ENCODE measurements at regions not wholly inside any gene's neighbourhood (a gene's known extent, or its start where the extent isn't known, plus 50 kb on each side); places are given as distances from the start of the nearest gene placed in this dataset.

DNA sequence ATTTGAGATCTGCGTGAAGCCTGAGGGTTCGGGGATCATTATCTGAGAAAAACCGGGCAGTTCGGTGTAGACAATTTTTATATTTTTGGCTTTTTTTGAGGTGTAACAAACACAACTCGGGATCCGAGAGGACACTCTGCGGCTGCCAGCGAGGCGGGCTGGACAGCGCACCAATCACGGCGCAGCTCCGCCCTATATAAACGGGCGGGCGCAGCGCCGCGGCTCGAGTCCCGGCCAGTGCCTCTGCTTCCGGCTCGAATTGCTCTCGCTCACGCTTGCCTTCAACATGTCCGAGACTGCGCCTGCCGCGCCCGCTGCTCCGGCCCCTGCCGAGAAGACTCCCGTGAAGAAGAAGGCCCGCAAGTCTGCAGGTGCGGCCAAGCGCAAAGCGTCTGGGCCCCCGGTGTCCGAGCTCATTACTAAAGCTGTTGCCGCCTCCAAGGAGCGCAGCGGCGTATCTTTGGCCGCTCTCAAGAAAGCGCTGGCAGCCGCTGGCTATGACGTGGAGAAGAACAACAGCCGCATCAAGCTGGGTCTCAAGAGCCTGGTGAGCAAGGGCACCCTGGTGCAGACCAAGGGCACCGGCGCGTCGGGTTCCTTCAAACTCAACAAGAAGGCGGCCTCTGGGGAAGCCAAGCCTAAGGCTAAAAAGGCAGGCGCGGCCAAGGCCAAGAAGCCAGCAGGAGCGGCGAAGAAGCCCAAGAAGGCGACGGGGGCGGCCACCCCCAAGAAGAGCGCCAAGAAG, 69.0 kb downstream of the HFE start:
- TF ChIP-seq, protein P1, sequence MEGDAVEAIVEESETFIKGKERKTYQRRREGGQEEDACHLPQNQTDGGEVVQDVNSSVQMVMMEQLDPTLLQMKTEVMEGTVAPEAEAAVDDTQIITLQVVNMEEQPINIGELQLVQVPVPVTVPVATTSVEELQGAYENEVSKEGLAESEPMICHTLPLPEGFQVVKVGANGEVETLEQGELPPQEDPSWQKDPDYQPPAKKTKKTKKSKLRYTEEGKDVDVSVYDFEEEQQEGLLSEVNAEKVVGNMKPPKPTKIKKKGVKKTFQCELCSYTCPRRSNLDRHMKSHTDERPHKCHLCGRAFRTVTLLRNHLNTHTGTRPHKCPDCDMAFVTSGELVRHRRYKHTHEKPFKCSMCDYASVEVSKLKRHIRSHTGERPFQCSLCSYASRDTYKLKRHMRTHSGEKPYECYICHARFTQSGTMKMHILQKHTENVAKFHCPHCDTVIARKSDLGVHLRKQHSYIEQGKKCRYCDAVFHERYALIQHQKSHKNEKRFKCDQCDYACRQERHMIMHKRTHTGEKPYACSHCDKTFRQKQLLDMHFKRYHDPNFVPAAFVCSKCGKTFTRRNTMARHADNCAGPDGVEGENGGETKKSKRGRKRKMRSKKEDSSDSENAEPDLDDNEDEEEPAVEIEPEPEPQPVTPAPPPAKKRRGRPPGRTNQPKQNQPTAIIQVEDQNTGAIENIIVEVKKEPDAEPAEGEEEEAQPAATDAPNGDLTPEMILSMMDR (IDR thresholded peaks at IDR 0.05; ENCODE audit: low read depth, low read length), result no peak
- TF ChIP-seq EZH2phosphoT487 (IDR thresholded peaks at IDR 0.05; ENCODE audit: low read depth), result no peak
- Histone ChIP-seq H3K79me2 (ENCODE audit: low read length) (peaks cover 4% of the 10 kb centered on the region; the same call in 1 of the 2 replicates), H4K20me1 (ENCODE audit: insufficient read depth, low read length) (no peaks in the 10 kb centered on the region), H3K27ac (ENCODE audit: low read length) (peak overlapping the region; percentile 99), H3K9ac (ENCODE audit: low read length) (peak overlapping the region; percentile 95), H3K4me3 (ENCODE audit: low read length) (peak overlapping the region; percentile 78), H2AFZ (ENCODE audit: low read depth, low read length) (peak overlapping the region; percentile 78; the same call in 1 of the 2 replicates), H3K4me2 (ENCODE audit: low read length) (peak overlapping the region; percentile 82), H3K9me3 (ENCODE audit: insufficient read depth, low read length) (no peaks in the 10 kb centered on the region), H3K27me3 (ENCODE audit: low read depth, low read length) (no peaks in the 10 kb centered on the region), H3K36me3 (replicated peaks; ENCODE audit: low read depth, low read length) (no peaks in the 10 kb centered on the region), H3K4me1 (ENCODE audit: low read length) (peaks cover 18% of the 10 kb centered on the region)

DNA sequence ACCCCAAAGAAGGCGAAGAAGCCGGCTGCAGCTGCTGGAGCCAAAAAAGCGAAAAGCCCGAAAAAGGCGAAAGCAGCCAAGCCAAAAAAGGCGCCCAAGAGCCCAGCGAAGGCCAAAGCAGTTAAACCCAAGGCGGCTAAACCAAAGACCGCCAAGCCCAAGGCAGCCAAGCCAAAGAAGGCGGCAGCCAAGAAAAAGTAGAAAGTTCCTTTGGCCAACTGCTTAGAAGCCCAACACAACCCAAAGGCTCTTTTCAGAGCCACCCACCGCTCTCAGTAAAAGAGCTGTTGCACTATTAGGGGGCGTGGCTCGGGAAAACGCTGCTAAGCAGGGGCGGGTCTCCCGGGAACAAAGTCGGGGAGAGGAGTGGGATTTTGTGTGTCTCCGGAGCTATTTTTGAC, 69.6 kb downstream of the HFE start:
- TF ChIP-seq EZH2phosphoT487 (IDR thresholded peaks at IDR 0.05; ENCODE audit: low read depth), result no peak
- TF ChIP-seq, protein P1 (IDR thresholded peaks at IDR 0.05; ENCODE audit: low read depth, low read length), result no peak
- H3K4me2 ChIP-seq (ENCODE audit: low read length), result peak overlapping the region; percentile 82
- H3K9ac ChIP-seq (ENCODE audit: low read length), result peak overlapping the region; percentile 95
- no peaks in the 10 kb centered on the region for H3K27me3 ChIP-seq (ENCODE audit: low read depth, low read length)
- H3K4me3 ChIP-seq (ENCODE audit: low read length), result peak overlapping the region; percentile 78
- H3K27ac ChIP-seq (ENCODE audit: low read length), result peak overlapping the region; percentile 99
- no peaks in the 10 kb centered on the region for H4K20me1 ChIP-seq (ENCODE audit: insufficient read depth, low read length)
- H3K79me2 ChIP-seq (ENCODE audit: low read length), result peaks cover 4% of the 10 kb centered on the region; the same call in 1 of the 2 replicates
- no peak overlapping the region for H2AFZ ChIP-seq (ENCODE audit: low read depth, low read length)
- peaks cover 18% of the 10 kb centered on the region for H3K4me1 ChIP-seq (ENCODE audit: low read length)
- H3K36me3 ChIP-seq (replicated peaks; ENCODE audit: low read depth, low read length), result no peaks in the 10 kb centered on the region
- no peaks in the 10 kb centered on the region for H3K9me3 ChIP-seq (ENCODE audit: insufficient read depth, low read length)

DNA sequence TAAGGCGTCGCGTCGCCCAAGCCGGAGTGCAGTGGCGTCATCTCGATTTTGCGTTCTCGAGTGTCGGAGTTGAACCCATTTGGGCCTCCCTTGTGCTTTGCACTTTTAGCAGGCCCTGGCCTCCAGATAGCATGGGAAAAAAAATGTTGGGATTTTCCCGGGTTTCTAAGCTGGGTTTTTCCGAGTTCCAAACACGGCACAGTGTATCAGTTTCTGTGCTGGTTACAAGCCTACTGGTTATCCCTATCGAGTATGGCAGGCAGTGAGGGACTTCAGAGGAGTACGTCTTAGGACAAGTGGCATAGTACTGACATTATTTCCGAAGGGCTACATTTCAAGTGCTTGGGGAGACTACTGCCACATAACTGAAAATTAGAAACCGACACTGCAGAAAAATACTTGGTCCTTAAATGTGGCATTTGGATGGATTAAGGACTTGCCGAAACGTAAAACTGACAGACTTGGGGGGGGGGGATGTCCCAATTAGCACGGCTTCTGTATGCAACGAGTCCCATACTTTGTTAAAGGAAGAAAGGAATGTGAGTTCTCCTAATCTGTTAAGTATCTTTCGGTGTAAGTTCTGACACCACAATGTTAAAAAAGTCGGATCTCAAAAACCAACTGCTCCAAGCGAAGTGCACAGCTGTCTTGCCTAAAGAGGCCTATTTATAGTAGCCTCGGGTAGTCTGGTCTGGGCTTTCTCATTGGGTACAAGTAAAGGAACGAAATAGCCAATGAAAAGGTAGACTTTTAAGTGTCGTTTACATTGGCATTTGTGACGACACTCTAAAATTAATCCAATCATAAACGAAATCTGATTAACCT, 70.2 kb downstream of the HFE start:
- H3K9me3 ChIP-seq (ENCODE audit: insufficient read depth, low read length), result no peaks in the 10 kb centered on the region
- peak overlapping the region; percentile 78 for H3K4me3 ChIP-seq (ENCODE audit: low read length)
- no peak overlapping the region for H2AFZ ChIP-seq (ENCODE audit: low read depth, low read length)
- H3K27ac ChIP-seq (ENCODE audit: low read length), result peak overlapping the region; percentile 99
- peak overlapping the region; percentile 95 for H3K9ac ChIP-seq (ENCODE audit: low read length)
- H3K27me3 ChIP-seq (ENCODE audit: low read depth, low read length), result no peaks in the 10 kb centered on the region
- no peaks in the 10 kb centered on the region for H3K36me3 ChIP-seq (replicated peaks; ENCODE audit: low read depth, low read length)
- H3K79me2 ChIP-seq (ENCODE audit: low read length), result peaks cover 4% of the 10 kb centered on the region; the same call in 1 of the 2 replicates
- H3K4me2 ChIP-seq (ENCODE audit: low read length), result peak overlapping the region; percentile 82
- H4K20me1 ChIP-seq (ENCODE audit: insufficient read depth, low read length), result no peaks in the 10 kb centered on the region
- H3K4me1 ChIP-seq (ENCODE audit: low read length), result peaks cover 18% of the 10 kb centered on the region
- TF ChIP-seq, protein P1 (IDR thresholded peaks at IDR 0.05; ENCODE audit: low read depth, low read length), result no peak
- TF ChIP-seq EZH2phosphoT487 (IDR thresholded peaks at IDR 0.05; ENCODE audit: low read depth), result no peak

DNA sequence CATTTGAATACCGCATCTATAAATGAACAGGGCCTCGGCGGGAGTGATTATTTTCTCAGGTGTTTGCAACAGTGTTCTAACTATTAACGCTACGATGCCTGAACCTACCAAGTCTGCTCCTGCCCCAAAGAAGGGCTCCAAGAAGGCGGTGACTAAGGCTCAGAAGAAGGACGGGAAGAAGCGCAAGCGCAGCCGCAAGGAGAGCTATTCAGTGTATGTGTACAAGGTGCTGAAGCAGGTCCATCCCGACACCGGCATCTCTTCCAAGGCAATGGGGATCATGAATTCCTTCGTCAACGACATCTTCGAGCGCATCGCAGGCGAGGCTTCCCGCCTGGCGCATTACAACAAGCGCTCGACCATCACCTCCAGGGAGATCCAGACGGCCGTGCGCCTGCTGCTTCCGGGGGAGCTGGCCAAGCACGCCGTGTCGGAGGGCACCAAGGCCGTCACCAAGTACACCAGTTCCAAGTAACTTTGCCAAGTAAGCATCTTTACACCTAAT, 70.9 kb downstream of the HFE start:
- Histone ChIP-seq H3K9ac (ENCODE audit: low read length) (peak overlapping the region; percentile 85), H3K36me3 (replicated peaks; ENCODE audit: low read depth, low read length) (no peaks in the 10 kb centered on the region), H3K4me3 (ENCODE audit: low read length) (peak overlapping the region; percentile 89), H3K79me2 (ENCODE audit: low read length) (peaks cover 4% of the 10 kb centered on the region; the same call in 1 of the 2 replicates), H4K20me1 (ENCODE audit: insufficient read depth, low read length) (no peaks in the 10 kb centered on the region), H3K9me3 (ENCODE audit: insufficient read depth, low read length) (no peaks in the 10 kb centered on the region), H3K4me1 (ENCODE audit: low read length) (peaks cover 18% of the 10 kb centered on the region), H2AFZ (ENCODE audit: low read depth, low read length) (no peak overlapping the region), H3K27ac (ENCODE audit: low read length) (peak overlapping the region; percentile 99), H3K27me3 (ENCODE audit: low read depth, low read length) (no peaks in the 10 kb centered on the region), H3K4me2 (ENCODE audit: low read length) (peak overlapping the region; percentile 98)
- TF ChIP-seq, protein P1 (IDR thresholded peaks at IDR 0.05; ENCODE audit: low read depth, low read length), result no peak
